GM23338 (cell line): ENCODE measurements at regions not wholly inside any gene's neighbourhood (a gene's known extent, or its start where the extent isn't known, plus 50 kb on each side); places are given as distances from the start of the nearest gene placed in this dataset.

Experiments used
- ATAC-seq: fragments of 200-7000 bp; cut with Tn5 transposase; 3 replicates; pipeline ENCODE4 v1.9.1; 2020
- DNase-seq: peaks from one replicate; pipeline ENCODE4 v3.0.0-alpha.2; 2015; ENCODE audit warnings: low spot score
- H2AFZ ChIP-seq: fragments of 200-600 bp; sonication (generic); 2 replicates; pipeline ENCODE4 v1.8.0; 2016; ENCODE audit warnings: antibody characterized with exemption, mild to moderate bottlenecking, moderate library complexity
- H3F3A ChIP-seq: fragments of 200-600 bp; sonication (generic); replicated peaks from 2 replicates; pipeline ENCODE4 v1.8.0; 2017; ENCODE audit warnings: antibody characterized with exemption, mixed run types, low read depth
- H3K27ac ChIP-seq: fragments of 200-600 bp; sonication (generic); 2 replicates; pipeline ENCODE4 v1.6.1; 2016; ENCODE audit warnings: low read depth
- H3K27me3 ChIP-seq: fragments of 200-600 bp; sonication (generic); 2 replicates; pipeline ENCODE4 v1.8.0; 2016; ENCODE audit warnings: mild to moderate bottlenecking, mixed run types, moderate library complexity; ENCODE audit not compliant: insufficient read depth
- H3K36me3 ChIP-seq: fragments of 200-600 bp; sonication (generic); 2 replicates; pipeline ENCODE4 v1.8.0; 2016; ENCODE audit warnings: mild to moderate bottlenecking; ENCODE audit not compliant: insufficient read depth
- H3K4me1 ChIP-seq: fragments of 200-600 bp; sonication (generic); 2 replicates; pipeline ENCODE4 v1.8.0; 2016; ENCODE audit warnings: mild to moderate bottlenecking, moderate library complexity; ENCODE audit not compliant: insufficient read depth
- H3K4me2 ChIP-seq: fragments of 200-600 bp; sonication (generic); 2 replicates; pipeline ENCODE4 v1.7.1; 2017; ENCODE audit warnings: mixed run types
- H3K4me3 ChIP-seq: fragments of 200-600 bp; sonication (generic); 2 replicates; pipeline ENCODE4 v1.6.1; 2016; ENCODE audit warnings: mixed run types
- H3K79me2 ChIP-seq: fragments of 200-600 bp; sonication (generic); replicated peaks from 2 replicates; pipeline ENCODE4 v1.8.0; 2017; ENCODE audit warnings: mild to moderate bottlenecking; ENCODE audit not compliant: insufficient read depth
- H3K9me2 ChIP-seq: fragments of 200-600 bp; sonication (generic); 2 replicates; pipeline ENCODE4 v1.8.0; 2017; ENCODE audit not compliant: insufficient read depth
- H4K20me1 ChIP-seq: fragments of 200-600 bp; sonication (generic); replicated peaks from 2 replicates; pipeline ENCODE4 v1.8.0; 2017; ENCODE audit warnings: mild to moderate bottlenecking; ENCODE audit not compliant: insufficient read depth
- H3K27ac Mint-ChIP-seq: 2 replicates; pipeline ENCODE4 v1.8.0; 2020; ENCODE audit warnings: inconsistent platforms, mild to moderate bottlenecking, moderate library complexity, mixed read lengths
- H3K27me3 Mint-ChIP-seq: 3 replicates; pipeline ENCODE4 v1.8.0; 2022; ENCODE audit warnings: low read depth, mild to moderate bottlenecking, moderate library complexity, mixed read lengths, inconsistent platforms; ENCODE audit not compliant: insufficient read depth, poor library complexity
- H3K36me3 Mint-ChIP-seq: 3 replicates; pipeline ENCODE4 v1.8.0; 2021; ENCODE audit warnings: low read depth, mild to moderate bottlenecking, inconsistent platforms, moderate library complexity, mixed read lengths
- H3K4me1 Mint-ChIP-seq: 3 replicates; pipeline ENCODE4 v1.8.0; 2020; ENCODE audit warnings: mild to moderate bottlenecking, inconsistent platforms, mixed read lengths
- H3K4me3 Mint-ChIP-seq: 3 replicates; pipeline ENCODE4 v1.8.0; 2021; ENCODE audit warnings: moderate library complexity, mild to moderate bottlenecking, inconsistent platforms, mixed read lengths
- H3K9me3 Mint-ChIP-seq: 3 replicates; pipeline ENCODE4 v1.8.0; 2020; ENCODE audit warnings: moderate library complexity, mild to moderate bottlenecking, inconsistent platforms, mixed read lengths
- EZH2 ChIP-seq: fragments of 200-600 bp; sonication (generic); IDR thresholded peaks from one replicate; pipeline ENCODE4 v1.8.0; 2017; ENCODE audit warnings: antibody characterized with exemption, mild to moderate bottlenecking, low read depth; ENCODE audit not compliant: unreplicated experiment
- NANOG ChIP-seq: IDR thresholded peaks from 2 replicates; pipeline ENCODE4 v1.6.1; 2016; ENCODE audit warnings: antibody characterized with exemption, borderline replicate concordance
- POLR2AphosphoS5 ChIP-seq: IDR thresholded peaks from 2 replicates; pipeline ENCODE4 v1.6.1; 2016; ENCODE audit warnings: antibody characterized with exemption, low read depth
- TF ChIP-seq, protein P1 (sequence below): IDR thresholded peaks from 2 replicates; pipeline ENCODE4 v1.6.1; 2016; ENCODE audit warnings: antibody characterized with exemption
- TF ChIP-seq, protein P2 (sequence below): IDR thresholded peaks from one replicate; pipeline ENCODE4 v1.6.1; 2018; ENCODE audit warnings: antibody characterized with exemption; ENCODE audit not compliant: unreplicated experiment

DNA sequence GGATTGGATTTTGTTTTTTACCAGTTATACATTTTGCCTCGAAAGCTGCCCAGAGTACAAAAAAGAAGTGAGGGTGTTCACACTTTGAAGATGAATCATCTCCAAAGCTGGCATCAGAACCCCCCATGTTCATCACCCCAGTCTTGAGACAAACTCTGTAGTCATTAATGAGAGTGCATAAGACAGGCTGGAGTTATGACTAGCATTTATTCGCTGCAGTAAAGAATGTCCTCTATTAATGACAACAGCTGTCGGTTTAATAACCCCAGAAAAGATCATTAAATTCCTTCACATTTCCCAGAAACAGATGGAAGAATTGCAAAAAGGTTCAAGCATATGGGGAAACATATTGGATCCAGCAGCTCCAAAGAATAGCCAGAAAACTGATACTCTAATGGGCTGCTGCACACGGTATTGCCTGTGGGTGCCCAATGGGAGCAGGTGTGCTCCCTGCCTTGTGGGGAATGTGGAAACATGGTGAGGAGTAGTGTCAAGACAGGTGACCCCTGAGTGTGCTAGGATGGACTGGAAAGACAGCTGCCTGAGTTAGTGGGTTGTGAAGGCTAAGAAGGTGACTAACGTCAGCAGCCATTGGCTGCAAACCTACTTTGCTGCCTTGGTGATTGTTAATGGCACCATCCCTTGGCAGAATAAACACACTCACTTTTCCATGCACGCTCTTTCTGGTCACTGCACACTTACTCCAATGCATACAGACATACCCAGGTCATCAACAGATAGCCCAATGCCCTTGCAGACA is 81.9 kb downstream of the AIPL1 start:
- 0 out of 2 replicates have a peak overlapping the region, but pooled peaks have one; percentile 45 for H3K27ac Mint-ChIP-seq
- Histone ChIP-seq H3K4me2 (no peak overlapping the region), H4K20me1 (no peaks in the 10 kb centered on the region), H3K79me2 (no peaks in the 10 kb centered on the region), H2AFZ (no peak overlapping the region), H3K36me3 (no peaks in the 10 kb centered on the region), H3K4me1 (no peaks in the 10 kb centered on the region), H3K27ac (no peak overlapping the region), H3K9me2 (no peaks in the 10 kb centered on the region), H3F3A (no peaks in the 10 kb centered on the region), H3K27me3 (no peaks in the 10 kb centered on the region), H3K4me3 (no peak overlapping the region)
- ATAC-seq: no peak
- H3K4me3 Mint-ChIP-seq: no peak overlapping the region
- H3K36me3 Mint-ChIP-seq: no peaks in the 10 kb centered on the region
- no peaks in the 10 kb centered on the region for H3K9me3 Mint-ChIP-seq
- H3K27me3 Mint-ChIP-seq: peaks cover 1% of the 10 kb centered on the region
- 0 out of 3 replicates have a peak, but pooled peaks cover 2% of the 10 kb centered on the region for H3K4me1 Mint-ChIP-seq
- no peak for DNase-seq
- TF ChIP-seq NANOG: no peak
- no peak for TF ChIP-seq POLR2AphosphoS5
- TF ChIP-seq, protein P1, sequence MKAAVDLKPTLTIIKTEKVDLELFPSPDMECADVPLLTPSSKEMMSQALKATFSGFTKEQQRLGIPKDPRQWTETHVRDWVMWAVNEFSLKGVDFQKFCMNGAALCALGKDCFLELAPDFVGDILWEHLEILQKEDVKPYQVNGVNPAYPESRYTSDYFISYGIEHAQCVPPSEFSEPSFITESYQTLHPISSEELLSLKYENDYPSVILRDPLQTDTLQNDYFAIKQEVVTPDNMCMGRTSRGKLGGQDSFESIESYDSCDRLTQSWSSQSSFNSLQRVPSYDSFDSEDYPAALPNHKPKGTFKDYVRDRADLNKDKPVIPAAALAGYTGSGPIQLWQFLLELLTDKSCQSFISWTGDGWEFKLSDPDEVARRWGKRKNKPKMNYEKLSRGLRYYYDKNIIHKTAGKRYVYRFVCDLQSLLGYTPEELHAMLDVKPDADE: no peak
- TF ChIP-seq, protein P2, sequence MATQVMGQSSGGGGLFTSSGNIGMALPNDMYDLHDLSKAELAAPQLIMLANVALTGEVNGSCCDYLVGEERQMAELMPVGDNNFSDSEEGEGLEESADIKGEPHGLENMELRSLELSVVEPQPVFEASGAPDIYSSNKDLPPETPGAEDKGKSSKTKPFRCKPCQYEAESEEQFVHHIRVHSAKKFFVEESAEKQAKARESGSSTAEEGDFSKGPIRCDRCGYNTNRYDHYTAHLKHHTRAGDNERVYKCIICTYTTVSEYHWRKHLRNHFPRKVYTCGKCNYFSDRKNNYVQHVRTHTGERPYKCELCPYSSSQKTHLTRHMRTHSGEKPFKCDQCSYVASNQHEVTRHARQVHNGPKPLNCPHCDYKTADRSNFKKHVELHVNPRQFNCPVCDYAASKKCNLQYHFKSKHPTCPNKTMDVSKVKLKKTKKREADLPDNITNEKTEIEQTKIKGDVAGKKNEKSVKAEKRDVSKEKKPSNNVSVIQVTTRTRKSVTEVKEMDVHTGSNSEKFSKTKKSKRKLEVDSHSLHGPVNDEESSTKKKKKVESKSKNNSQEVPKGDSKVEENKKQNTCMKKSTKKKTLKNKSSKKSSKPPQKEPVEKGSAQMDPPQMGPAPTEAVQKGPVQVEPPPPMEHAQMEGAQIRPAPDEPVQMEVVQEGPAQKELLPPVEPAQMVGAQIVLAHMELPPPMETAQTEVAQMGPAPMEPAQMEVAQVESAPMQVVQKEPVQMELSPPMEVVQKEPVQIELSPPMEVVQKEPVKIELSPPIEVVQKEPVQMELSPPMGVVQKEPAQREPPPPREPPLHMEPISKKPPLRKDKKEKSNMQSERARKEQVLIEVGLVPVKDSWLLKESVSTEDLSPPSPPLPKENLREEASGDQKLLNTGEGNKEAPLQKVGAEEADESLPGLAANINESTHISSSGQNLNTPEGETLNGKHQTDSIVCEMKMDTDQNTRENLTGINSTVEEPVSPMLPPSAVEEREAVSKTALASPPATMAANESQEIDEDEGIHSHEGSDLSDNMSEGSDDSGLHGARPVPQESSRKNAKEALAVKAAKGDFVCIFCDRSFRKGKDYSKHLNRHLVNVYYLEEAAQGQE: no peak

DNA sequence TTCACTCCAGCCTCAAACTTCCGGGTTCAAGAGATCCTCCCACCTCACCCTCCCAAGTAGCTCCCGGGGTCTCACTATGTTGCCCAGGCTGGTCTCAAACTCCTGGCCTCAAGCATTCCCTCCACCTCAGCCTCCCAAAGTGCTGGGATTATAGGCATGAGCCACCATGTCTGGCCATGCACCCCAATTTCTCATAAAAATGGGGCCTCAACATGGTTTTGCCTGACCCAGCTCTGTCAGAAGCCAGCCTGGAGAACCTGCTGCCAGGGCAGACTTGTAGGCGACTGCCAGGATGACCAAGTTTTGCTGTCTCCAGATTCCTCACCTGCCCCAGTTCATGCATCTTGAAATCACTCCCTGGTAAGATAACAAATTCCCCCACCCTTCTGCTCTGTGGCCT is 82.9 kb downstream of the AIPL1 start:
- Histone ChIP-seq H3K36me3 (no peaks in the 10 kb centered on the region), H3F3A (no peaks in the 10 kb centered on the region), H3K79me2 (no peaks in the 10 kb centered on the region), H3K27ac (no peak overlapping the region), H3K4me3 (no peak overlapping the region), H3K27me3 (no peaks in the 10 kb centered on the region), H3K4me2 (no peak overlapping the region), H2AFZ (no peak overlapping the region), H3K4me1 (no peaks in the 10 kb centered on the region), H3K9me2 (no peaks in the 10 kb centered on the region), H4K20me1 (no peaks in the 10 kb centered on the region)
- no peak for ATAC-seq
- Mint-ChIP-seq H3K4me1 (0 out of 3 replicates have a peak, but pooled peaks cover 2% of the 10 kb centered on the region), H3K36me3 (no peaks in the 10 kb centered on the region), H3K27me3 (peaks cover 1% of the 10 kb centered on the region), H3K9me3 (no peaks in the 10 kb centered on the region), H3K4me3 (no peak overlapping the region), H3K27ac (no peak overlapping the region)
- no peak for TF ChIP-seq EZH2
- no peak for DNase-seq
